Fibroblast of villous mesenchyme (primary cell): ENCODE measurements at regions not wholly inside any gene's neighbourhood (a gene's known extent, or its start where the extent isn't known, plus 50 kb on each side); places are given as distances from the start of the nearest gene placed in this dataset.

ENCODE experiments used
- DNase-seq: peaks from one replicate; pipeline ENCODE4 v3.0.0-alpha.2; 2010; ENCODE audit warnings: low read depth
- H3K4me3 ChIP-seq: 2 replicates; pipeline ENCODE4 v1.5.1; 2011; ENCODE audit warnings: low read depth, mild to moderate bottlenecking, low read length
- CTCF ChIP-seq: IDR thresholded peaks from 2 replicates; pipeline ENCODE4 v1.5.1; 2012; ENCODE audit warnings: low read depth, mild to moderate bottlenecking, low read length; ENCODE audit not compliant: insufficient read depth

- DNase-seq = no peak
- no peak for TF ChIP-seq CTCF
- no peak overlapping the region for H3K4me3 ChIP-seq
Observed at GRCh38 chr2:9149726-9150567, 56.7 kb upstream of the ASAP2 start.

- H3K4me3 ChIP-seq = no peak overlapping the region
- DNase-seq = no peak
- TF ChIP-seq CTCF = no peak
Observed at GRCh38 chr2:9149388-9149660, 57.3 kb upstream of the ASAP2 start.

GRCh38 chr2:9146646-9147045, 60.0 kb upstream of the ASAP2 start:
- no peak for TF ChIP-seq CTCF
- no peak overlapping the region for H3K4me3 ChIP-seq
- DNase-seq = no peak

- DNase-seq = no peak
- H3K4me3 ChIP-seq = no peak overlapping the region
- no peak for TF ChIP-seq CTCF
Observed at GRCh38 chr2:9145752-9146430, 60.7 kb upstream of the ASAP2 start.

GRCh38 chr2:9145109-9145751, 61.4 kb upstream of the ASAP2 start:
- no peak overlapping the region for H3K4me3 ChIP-seq
- no peak for TF ChIP-seq CTCF
- DNase-seq = peak; percentile 76

GRCh38 chr2:9144617-9145016, 62.0 kb upstream of the ASAP2 start:
- DNase-seq = peak; percentile 69
- TF ChIP-seq CTCF = no peak
- H3K4me3 ChIP-seq = no peak overlapping the region
